Parathyroid adenoma (tissue), 2 donors: ENCODE measurements at regions not wholly inside any gene's neighbourhood (a gene's known extent, or its start where the extent isn't known, plus 50 kb on each side); places are given as distances from the start of the nearest gene placed in this dataset.
"Not testable (repeated sequence)": the region's sequence is repeated elsewhere in the genome, so short reads cannot be mapped to it uniquely, and the experiment has no call there.

Source experiments
- H2AFZ ChIP-seq: fragments of 300-600 bp; sonication (generic); one replicate; pipeline ENCODE4 v1.7.0; 2017; ENCODE audit warnings: antibody characterized with exemption, mild to moderate bottlenecking
- H3K27ac ChIP-seq: fragments of 300-600 bp; sonication (generic); one replicate; pipeline ENCODE4 v1.7.0; 2017
- H3K27me3 ChIP-seq: fragments of 300-600 bp; sonication (generic); one replicate; pipeline ENCODE4 v1.7.0; 2017; ENCODE audit warnings: low read length; ENCODE audit not compliant: control insufficient read depth, insufficient read depth
- H3K36me3 ChIP-seq: fragments of 300-600 bp; sonication (generic); one replicate; pipeline ENCODE4 v1.7.0; 2017; ENCODE audit warnings: low read length; ENCODE audit not compliant: control insufficient read depth, insufficient read depth
- H3K4me1 ChIP-seq: fragments of 300-600 bp; sonication (generic); one replicate; pipeline ENCODE4 v1.7.0; 2017; ENCODE audit warnings: control low read depth
- H3K4me2 ChIP-seq: fragments of 300-600 bp; sonication (generic); one replicate; pipeline ENCODE4 v1.7.0; 2017; ENCODE audit warnings: low read length
- H3K4me3 ChIP-seq: fragments of 300-600 bp; sonication (generic); one replicate; pipeline ENCODE4 v1.7.0; 2017; ENCODE audit warnings: low read depth, low read length
- H3K79me2 ChIP-seq: fragments of 300-600 bp; sonication (generic); one replicate; pipeline ENCODE4 v1.7.0; 2017; ENCODE audit warnings: control low read depth
- H3K9ac ChIP-seq: fragments of 300-600 bp; sonication (generic); one replicate; pipeline ENCODE4 v1.7.0; 2017; ENCODE audit warnings: mild to moderate bottlenecking
- H3K9me3 ChIP-seq: fragments of 300-600 bp; sonication (generic); one replicate; pipeline ENCODE4 v1.7.0; 2017; ENCODE audit warnings: low read length; ENCODE audit not compliant: control insufficient read depth
- CTCF ChIP-seq: fragments of 300-600 bp; sonication (generic); IDR thresholded peaks from one replicate; pipeline ENCODE4 v1.7.0; 2017; ENCODE audit warnings: antibody characterized with exemption, mild to moderate bottlenecking
- donor health status: primary hyperparathyroidism.

- no peaks in the 10 kb centered on the region for H3K36me3 ChIP-seq
- TF ChIP-seq CTCF, result no peak
- H3K9me3 ChIP-seq, result no peaks in the 10 kb centered on the region
- H2AFZ ChIP-seq, result no peak overlapping the region
- H3K4me1 ChIP-seq, result no peaks in the 10 kb centered on the region
- no peak overlapping the region for H3K4me2 ChIP-seq
- no peak overlapping the region for H3K27ac ChIP-seq
- H3K79me2 ChIP-seq, result no peaks in the 10 kb centered on the region
- H3K27me3 ChIP-seq, result no peaks in the 10 kb centered on the region
- H3K9ac ChIP-seq, result no peak overlapping the region
- H3K4me3 ChIP-seq, result no peak overlapping the region
These were observed 749.1 kb upstream of the ARPP21 start for GRCh38 chr3:34890247-34890646.

GRCh38 chr3:34891941-34892340 lies 747.4 kb upstream of the ARPP21 start:
- no peak for TF ChIP-seq CTCF
- Histone ChIP-seq H3K4me2 (no peak overlapping the region), H2AFZ (no peak overlapping the region), H3K79me2 (no peaks in the 10 kb centered on the region), H3K36me3 (no peaks in the 10 kb centered on the region), H3K9me3 (no peaks in the 10 kb centered on the region), H3K4me3 (no peak overlapping the region), H3K4me1 (no peaks in the 10 kb centered on the region), H3K27ac (no peak overlapping the region), H3K9ac (no peak overlapping the region), H3K27me3 (no peaks in the 10 kb centered on the region)

- no peaks in the 10 kb centered on the region for H3K36me3 ChIP-seq
- no peak overlapping the region for H2AFZ ChIP-seq
- no peaks in the 10 kb centered on the region for H3K9me3 ChIP-seq
- TF ChIP-seq CTCF, result no peak
- no peaks in the 10 kb centered on the region for H3K79me2 ChIP-seq
- no peak overlapping the region for H3K4me2 ChIP-seq
- no peaks in the 10 kb centered on the region for H3K4me1 ChIP-seq
- H3K27me3 ChIP-seq, result no peaks in the 10 kb centered on the region
- H3K9ac ChIP-seq, result no peak overlapping the region
- H3K4me3 ChIP-seq, result no peak overlapping the region
- no peak overlapping the region for H3K27ac ChIP-seq
These were observed 743.5 kb upstream of the ARPP21 start for GRCh38 chr3:34895841-34896240.

GRCh38 chr3:34909679-34910078 lies 729.6 kb upstream of the ARPP21 start:
- H3K9ac ChIP-seq, H3K79me2 ChIP-seq, H3K4me2 ChIP-seq, H3K9me3 ChIP-seq, H3K4me3 ChIP-seq, H2AFZ ChIP-seq, H3K4me1 ChIP-seq, H3K27ac ChIP-seq, H3K36me3 ChIP-seq, H3K27me3 ChIP-seq: not testable (repeated sequence)

GRCh38 chr3:34919025-34919424 lies 720.3 kb upstream of the ARPP21 start:
- Histone ChIP-seq H3K4me2 (no peak overlapping the region), H2AFZ (no peak overlapping the region), H3K27me3 (no peaks in the 10 kb centered on the region)

More at GRCh38 chr3:34919025-34919424, 720.3 kb upstream of the ARPP21 start:
- TF ChIP-seq CTCF, result no peak
- no peaks in the 10 kb centered on the region for H3K79me2 ChIP-seq
- H3K27ac ChIP-seq, result no peak overlapping the region
- H3K9me3 ChIP-seq, result no peaks in the 10 kb centered on the region
- no peak overlapping the region for H3K4me3 ChIP-seq
- H3K9ac ChIP-seq, result no peak overlapping the region
- H3K4me1 ChIP-seq, result no peaks in the 10 kb centered on the region
- no peaks in the 10 kb centered on the region for H3K36me3 ChIP-seq
